ENCODE measurements at regions not wholly inside any gene's neighbourhood (a gene's known extent, or its start where the extent isn't known, plus 50 kb on each side); places are given as distances from the start of the nearest gene placed in this dataset.

DNA sequence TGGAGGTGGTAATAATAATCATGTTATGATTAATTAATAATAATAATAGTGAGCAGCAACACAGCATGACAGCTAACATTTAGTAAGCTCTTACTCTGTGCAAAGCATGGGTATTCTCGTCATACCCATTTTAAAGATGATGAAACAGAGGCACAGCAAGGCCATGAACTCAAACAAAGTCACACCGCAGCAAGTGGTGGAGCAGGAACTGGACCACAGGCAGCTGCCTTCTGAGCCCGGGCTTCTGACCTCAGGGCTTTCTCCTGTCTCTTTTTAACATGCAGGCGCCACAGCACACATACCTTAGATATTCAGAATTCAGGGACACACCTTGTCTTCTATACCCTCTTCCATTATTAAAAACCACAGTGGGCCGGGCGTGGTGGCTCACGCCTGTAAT is 50.7 kb upstream of the SPATA12 start:
- TF ChIP-seq, protein P1, sequence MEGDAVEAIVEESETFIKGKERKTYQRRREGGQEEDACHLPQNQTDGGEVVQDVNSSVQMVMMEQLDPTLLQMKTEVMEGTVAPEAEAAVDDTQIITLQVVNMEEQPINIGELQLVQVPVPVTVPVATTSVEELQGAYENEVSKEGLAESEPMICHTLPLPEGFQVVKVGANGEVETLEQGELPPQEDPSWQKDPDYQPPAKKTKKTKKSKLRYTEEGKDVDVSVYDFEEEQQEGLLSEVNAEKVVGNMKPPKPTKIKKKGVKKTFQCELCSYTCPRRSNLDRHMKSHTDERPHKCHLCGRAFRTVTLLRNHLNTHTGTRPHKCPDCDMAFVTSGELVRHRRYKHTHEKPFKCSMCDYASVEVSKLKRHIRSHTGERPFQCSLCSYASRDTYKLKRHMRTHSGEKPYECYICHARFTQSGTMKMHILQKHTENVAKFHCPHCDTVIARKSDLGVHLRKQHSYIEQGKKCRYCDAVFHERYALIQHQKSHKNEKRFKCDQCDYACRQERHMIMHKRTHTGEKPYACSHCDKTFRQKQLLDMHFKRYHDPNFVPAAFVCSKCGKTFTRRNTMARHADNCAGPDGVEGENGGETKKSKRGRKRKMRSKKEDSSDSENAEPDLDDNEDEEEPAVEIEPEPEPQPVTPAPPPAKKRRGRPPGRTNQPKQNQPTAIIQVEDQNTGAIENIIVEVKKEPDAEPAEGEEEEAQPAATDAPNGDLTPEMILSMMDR (conservative IDR thresholded peaks at IDR 0.05; ENCODE audit: low read depth, low read length) = no peak
- no peak overlapping the region for H3K4me3 ChIP-seq (ENCODE audit: low read depth, low read length)
- no peak for DNase-seq (ENCODE audit: low read depth)

GRCh38 chr3:57009367-57009766 is 51.1 kb upstream of the SPATA12 start:
- DNase-seq (ENCODE audit: low read depth) = no peak
- no peak overlapping the region for H3K4me3 ChIP-seq (ENCODE audit: low read depth, low read length)
- TF ChIP-seq, protein P1 (conservative IDR thresholded peaks at IDR 0.05; ENCODE audit: low read depth, low read length) = no peak

DNA sequence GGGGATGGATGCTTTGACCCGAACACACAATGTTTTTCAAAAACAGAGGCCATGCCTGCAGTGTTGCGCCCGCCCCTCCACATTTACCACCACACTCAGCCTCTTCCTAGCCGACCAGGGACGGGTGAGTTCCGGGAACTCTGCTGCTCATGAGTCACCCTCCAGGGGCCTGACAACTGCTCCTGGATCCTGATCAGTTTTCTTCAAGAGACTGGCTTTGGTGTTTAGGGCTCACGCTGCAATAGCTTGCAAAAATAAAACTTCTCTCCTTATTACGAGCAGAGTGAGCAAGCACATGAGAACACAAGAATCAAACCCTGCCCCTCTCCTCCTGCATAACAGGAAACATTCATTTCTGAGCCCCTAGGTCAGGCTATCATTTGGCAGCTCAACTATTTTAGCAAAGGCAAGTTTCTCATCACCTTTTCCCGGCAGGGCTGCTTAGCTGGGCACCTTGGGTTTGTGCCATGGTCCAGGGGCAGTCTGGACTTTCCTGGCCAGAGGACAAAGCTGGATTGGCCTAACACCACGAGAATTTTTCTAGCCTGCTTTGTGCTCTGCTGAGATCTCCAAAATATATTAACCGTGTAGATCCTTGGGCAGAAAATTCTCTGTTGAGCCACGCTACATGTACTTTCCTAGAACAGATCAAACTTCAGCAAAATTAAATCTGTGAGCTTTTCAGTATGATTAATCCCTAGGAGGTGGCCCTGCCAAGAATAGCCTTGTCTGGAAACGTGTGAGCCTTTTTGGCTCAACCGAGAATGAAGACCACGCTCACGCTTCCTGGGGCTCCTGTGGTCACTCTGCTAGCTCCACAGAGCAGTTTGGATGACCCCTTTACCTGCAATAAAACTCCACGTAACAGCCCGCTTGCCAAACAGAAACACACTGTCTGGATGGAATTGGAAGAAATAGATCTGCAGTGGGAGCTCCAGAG is 52.7 kb upstream of the SPATA12 start:
- TF ChIP-seq, protein P1 (conservative IDR thresholded peaks at IDR 0.05; ENCODE audit: low read depth, low read length) = no peak
- peak overlapping the region; percentile 19 for H3K4me3 ChIP-seq (ENCODE audit: low read depth, low read length)
- no peak for DNase-seq (ENCODE audit: low read depth)

DNA sequence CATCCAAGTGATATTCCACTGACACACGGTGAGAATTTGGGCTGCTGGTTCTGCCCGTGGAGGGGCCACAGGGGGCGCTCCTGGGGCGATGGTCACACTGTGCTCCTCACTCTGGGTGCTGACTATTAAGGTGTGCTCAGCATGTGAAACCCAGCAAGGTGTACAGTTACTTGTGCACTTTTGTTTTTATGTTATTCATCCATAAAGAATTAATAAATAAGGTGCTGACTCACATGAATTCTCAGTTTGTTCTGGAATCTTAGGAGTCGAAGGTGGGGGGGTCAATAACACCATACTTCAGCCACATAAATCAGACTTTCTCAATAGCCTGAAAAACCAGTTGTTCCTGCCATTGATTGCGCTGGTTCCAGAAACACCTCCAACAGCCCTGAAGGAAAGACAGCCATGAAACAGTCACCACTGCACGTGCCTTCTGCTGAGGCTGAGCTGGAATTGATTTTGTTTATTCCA is 53.5 kb upstream of the SPATA12 start:
- TF ChIP-seq, protein P1 (conservative IDR thresholded peaks at IDR 0.05; ENCODE audit: low read depth, low read length) = peak; percentile 66
- H3K4me3 ChIP-seq (ENCODE audit: low read depth, low read length) = no peak overlapping the region
- DNase-seq (ENCODE audit: low read depth) = no peak

GRCh38 chr3:57006179-57006657 is 54.2 kb upstream of the SPATA12 start:
- DNase-seq (ENCODE audit: low read depth) = no peak

DNA sequence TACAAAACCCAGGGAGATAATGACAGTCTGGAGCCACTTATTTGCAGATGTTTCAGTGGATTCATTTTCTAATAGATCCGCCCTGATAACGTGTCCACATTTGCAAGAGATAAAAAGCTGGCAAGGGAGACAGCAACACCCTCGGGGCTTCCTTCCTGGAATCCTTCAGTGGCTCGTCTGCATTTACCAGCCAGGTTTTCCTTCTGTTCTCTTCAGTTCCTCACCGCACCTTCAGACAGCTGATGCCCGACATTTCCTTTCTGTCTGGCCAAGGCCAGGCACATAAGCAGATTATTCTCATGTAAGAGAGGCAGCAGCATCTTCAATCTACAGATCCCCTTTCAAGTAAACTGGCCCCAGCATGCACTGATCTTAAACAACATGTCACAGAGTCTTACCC is 56.2 kb upstream of the SPATA12 start:
- no peak for DNase-seq (ENCODE audit: low read depth)
- TF ChIP-seq, protein P1 (conservative IDR thresholded peaks at IDR 0.05; ENCODE audit: low read depth, low read length) = no peak
- H3K4me3 ChIP-seq (ENCODE audit: low read depth, low read length) = no peak overlapping the region

More at GRCh38 chr3:57006179-57006657, 54.2 kb upstream of the SPATA12 start:
- H3K4me3 ChIP-seq (ENCODE audit: low read depth, low read length) = no peak overlapping the region
- TF ChIP-seq, protein P1 (conservative IDR thresholded peaks at IDR 0.05; ENCODE audit: low read depth, low read length) = no peak

Data from epithelial cell of proximal tubule (primary cell).